ENCODE measurements at regions not wholly inside any gene's neighbourhood (a gene's known extent, or its start where the extent isn't known, plus 50 kb on each side); places are given as distances from the start of the nearest gene placed in this dataset.

DNA sequence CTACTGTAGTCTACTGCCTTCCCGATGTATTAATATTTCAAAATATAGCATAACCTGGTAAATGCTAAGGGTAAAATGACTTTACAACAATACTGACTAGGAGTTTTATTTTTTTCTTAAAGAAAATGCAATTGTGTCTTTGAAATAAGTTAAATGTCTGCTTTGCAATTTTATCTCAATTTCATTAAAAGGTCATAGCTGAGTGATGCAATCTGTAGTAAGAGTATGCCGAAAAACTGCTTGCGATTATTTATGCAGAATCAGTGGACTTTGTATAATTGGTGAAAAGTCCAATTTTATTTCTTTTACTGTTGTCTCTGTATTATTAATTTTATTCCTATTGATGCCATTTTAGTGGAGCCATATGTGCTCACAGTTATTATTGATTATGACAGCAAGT is 1143.6 kb upstream of the EPHA6 start:
- TF ChIP-seq, protein P1, sequence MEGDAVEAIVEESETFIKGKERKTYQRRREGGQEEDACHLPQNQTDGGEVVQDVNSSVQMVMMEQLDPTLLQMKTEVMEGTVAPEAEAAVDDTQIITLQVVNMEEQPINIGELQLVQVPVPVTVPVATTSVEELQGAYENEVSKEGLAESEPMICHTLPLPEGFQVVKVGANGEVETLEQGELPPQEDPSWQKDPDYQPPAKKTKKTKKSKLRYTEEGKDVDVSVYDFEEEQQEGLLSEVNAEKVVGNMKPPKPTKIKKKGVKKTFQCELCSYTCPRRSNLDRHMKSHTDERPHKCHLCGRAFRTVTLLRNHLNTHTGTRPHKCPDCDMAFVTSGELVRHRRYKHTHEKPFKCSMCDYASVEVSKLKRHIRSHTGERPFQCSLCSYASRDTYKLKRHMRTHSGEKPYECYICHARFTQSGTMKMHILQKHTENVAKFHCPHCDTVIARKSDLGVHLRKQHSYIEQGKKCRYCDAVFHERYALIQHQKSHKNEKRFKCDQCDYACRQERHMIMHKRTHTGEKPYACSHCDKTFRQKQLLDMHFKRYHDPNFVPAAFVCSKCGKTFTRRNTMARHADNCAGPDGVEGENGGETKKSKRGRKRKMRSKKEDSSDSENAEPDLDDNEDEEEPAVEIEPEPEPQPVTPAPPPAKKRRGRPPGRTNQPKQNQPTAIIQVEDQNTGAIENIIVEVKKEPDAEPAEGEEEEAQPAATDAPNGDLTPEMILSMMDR (IDR thresholded peaks at IDR 0.05) = no peak
- TF ChIP-seq EP300 (IDR thresholded peaks at IDR 0.05) = no peak
